Daoy (cell line): ENCODE measurements at regions not wholly inside any gene's neighbourhood (a gene's known extent, or its start where the extent isn't known, plus 50 kb on each side); places are given as distances from the start of the nearest gene placed in this dataset.
"Not testable (repeated sequence)": the region's sequence is repeated elsewhere in the genome, so short reads cannot be mapped to it uniquely, and the experiment has no call there.

Experiments used
- DNase-seq: peaks from one replicate; pipeline ENCODE4 v3.0.0-alpha.2; 2015; ENCODE audit warnings: low read depth

- not testable (repeated sequence) for DNase-seq
These were observed 538.1 kb downstream of the GOLGA6L6 start for GRCh38 chr15:20003471-20003870.

- DNase-seq: not testable (repeated sequence)
These were observed 539.0 kb downstream of the GOLGA6L6 start for GRCh38 chr15:20002560-20002959.

GRCh38 chr15:19996574-19997194, 544.9 kb downstream of the GOLGA6L6 start:
- DNase-seq: not testable (repeated sequence)

DNA sequence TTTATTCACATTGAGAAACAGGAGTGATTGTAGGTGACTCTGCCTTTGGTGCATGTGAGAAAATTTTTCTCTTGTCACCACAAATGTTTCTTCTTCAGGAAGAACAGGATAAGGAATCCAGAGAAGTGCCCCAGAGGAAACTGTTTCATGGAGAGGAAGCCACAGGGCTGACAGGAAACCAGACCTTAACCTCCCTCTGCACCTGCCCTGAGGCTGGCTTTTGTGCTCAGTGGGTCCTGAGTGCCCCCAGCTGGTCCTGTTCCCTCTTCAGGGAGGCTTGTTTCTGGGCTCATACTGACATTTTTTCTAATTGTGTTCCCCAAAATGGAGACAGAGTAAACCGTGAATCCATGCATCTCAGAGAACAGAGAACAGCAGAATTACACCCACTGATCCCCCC, 546.3 kb downstream of the GOLGA6L6 start:
- not testable (repeated sequence) for DNase-seq

DNA sequence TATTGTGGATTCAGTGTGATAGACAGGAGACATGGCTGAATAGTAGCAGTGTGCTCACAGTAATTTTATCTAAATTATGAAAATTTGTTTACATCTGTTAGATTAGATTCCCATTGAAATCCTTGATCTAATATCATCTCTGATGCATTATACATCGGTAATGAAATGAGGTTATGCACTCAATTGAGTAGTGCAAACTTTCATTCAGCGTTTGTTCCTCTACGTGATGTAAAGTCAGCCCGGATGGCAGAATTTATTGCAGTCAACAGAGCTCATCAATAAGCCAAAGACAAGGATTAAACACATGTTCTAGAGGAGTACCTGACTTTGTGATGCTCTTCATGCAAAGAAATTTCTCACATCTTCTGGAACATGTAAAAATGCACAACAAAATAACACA, 549.2 kb downstream of the GOLGA6L6 start:
- DNase-seq: no peak

DNA sequence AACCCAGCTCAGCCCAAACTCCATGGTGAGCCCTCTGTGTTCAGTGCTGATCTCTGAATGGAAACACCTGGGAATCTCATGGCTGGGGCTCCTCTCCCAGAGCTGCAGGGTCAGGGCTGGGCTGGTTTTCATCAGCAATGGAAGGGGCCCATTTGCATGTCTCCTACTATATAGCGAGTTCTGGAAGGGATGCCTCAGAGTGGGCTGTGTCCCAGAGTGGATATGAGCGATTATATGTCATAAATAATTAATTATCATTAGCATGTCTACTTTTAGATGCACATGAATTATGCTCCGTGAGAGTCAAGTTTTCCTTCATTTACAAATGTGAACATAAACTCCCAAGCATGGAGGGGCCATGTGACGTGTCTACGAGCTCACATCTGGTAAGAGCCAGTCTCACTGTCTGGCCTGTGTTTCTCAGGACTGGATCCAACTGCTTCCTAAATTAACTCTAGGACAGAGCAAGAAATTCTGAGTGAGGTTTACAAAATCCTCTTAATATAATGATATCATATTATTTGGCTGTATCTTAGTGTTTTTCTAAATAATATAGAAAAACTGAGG, 553.4 kb downstream of the GOLGA6L6 start:
- no peak for DNase-seq

- DNase-seq: no peak
These were observed 554.1 kb downstream of the GOLGA6L6 start for GRCh38 chr15:19987389-19988048.

DNA sequence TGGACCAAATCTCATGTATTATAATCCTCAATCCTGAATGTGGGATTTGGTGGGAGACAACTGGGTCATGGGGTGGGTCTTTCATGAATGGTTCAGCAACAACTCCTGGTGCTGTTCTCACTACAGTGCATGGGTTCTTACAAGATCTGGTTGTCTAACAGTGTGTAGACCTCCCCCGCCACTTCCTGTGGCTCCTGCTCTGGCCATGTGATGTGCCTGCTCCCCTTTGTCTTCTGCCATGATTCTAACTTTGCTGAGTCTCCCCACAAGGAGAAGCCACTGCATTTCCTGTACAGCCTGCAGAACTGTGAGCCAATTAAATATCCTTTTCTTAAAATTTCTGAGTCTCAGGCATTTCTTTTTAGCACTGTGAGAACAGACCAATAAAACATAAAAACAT, 557.5 kb downstream of the GOLGA6L6 start:
- no peak for DNase-seq

DNA sequence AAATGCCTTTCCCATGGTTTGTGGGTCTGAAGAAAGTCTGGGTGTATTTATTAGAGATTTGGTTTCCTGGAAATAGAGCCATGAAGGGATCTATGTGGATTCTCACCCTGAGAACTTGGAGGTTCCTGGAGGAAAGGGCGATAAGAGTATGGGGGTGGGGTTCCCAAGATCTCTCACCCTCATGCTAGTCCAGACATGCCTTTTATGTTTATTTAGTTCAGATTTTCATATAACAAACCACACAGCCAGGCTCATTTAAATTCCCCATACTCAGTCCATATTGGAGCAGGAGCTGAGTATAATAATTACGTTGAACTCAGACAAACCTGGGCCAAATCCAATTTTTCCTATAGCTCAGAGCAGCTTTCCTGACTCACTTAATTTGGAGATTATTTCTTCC, 566.6 kb downstream of the GOLGA6L6 start:
- no peak for DNase-seq

- no peak for DNase-seq
These were observed 567.9 kb downstream of the GOLGA6L6 start for GRCh38 chr15:19973718-19974117.

- DNase-seq: not testable (repeated sequence)
These were observed 569.0 kb downstream of the GOLGA6L6 start for GRCh38 chr15:19972582-19972981.

DNA sequence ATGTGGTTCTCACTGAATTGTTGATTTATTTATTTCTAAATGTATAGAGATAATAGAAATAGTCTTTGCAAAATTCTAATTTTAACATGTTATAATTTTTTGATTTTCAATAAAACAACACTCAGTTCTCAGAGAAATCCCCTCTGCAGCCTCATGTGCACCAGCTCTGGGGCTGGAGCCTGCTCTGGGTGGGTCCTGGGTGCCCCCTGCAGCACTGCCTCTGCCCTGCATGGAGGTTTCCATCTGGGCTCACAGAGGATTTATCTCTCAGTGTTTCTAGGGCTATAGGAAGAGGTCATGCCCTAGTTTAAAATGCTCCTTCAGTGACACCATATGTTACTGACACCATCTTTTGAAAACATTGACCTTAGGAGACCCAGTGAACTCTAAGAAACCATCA, 576.0 kb downstream of the GOLGA6L6 start:
- DNase-seq: not testable (repeated sequence)

DNA sequence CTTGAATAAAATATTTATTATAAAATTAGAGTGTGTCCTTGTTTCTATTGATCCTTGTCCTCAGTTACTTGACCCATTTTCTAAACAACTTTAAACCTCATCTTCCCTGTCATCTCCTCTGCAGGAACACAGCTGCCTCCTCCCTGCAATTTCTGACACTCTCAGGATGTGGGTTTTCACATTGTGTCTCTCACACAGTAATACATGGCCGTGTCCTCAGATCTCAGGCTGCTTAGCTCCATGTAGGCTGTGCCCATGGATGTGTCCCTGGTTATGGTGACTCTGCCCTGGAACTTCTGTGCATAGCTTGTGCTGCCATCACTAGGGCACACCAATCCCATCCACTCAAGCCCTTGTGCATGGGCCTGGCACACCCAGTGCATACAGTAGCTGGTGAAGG, 577.1 kb downstream of the GOLGA6L6 start:
- DNase-seq: not testable (repeated sequence)

DNA sequence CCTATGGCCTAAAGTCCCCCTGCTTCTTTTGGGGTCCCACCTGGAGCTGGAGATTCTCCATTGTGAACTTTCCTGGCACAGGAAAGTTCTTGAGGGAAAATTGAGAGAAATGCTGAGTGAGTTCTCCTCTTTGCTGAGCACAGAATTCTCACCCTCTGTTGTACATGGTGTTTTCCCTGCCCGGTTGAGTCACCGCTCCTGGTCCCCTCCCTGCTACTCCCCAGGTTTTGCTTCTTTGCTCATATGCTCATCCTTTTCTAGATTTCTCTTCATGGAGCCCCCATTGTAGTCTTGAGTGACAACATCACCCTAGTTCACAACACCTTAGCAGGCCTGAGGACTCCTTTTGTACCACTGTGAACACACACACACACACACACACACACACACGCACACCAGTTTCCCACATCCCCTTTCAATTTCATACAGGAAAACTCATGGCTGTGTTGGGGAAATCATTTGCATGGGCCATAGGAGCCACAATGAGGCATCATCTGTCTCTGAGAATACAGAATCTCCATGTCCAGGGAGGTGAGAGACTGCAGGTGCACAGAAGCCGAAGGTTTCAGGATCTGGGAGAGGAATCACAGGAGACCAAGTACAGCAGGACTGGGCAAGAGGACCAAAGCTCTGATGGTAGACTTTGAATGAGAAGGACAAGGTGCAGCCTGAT, 585.3 kb downstream of the GOLGA6L6 start:
- no peak for DNase-seq

DNA sequence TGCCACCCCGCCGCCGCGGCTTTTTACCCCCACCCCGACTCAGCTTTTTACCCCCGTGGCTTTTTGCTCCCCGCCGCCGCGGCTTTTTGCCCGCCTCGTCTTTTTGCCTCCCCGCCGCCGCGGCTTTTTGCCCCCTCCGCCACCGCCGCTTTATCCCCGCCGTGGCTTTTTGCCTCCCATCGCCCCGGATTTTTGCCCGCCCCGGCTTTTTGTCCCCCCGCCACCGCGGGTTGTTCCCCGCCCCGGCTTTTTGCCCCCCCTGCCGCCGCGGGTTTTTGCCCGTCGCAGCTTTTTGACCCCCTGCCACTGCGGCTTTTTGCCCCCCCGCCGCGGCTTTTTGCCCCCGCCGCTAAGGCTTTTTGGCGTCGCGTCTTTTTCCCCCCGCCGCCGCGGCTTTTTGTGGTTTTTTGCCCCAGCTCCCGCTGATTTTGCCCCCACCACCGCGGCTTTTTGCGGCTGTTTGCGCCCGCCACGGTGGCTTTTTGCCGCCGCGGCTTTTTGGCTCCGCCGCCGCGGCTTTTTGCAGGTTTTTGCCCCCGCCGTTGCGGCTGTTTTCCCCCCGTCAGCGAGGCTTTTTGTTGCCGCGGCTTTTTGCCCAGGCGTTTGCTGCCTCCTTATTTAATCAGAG, 597.2 kb downstream of the GOLGA6L6 start:
- DNase-seq: no peak

- DNase-seq: no peak
These were observed 598.1 kb downstream of the GOLGA6L6 start for GRCh38 chr15:19943515-19943914.

DNA sequence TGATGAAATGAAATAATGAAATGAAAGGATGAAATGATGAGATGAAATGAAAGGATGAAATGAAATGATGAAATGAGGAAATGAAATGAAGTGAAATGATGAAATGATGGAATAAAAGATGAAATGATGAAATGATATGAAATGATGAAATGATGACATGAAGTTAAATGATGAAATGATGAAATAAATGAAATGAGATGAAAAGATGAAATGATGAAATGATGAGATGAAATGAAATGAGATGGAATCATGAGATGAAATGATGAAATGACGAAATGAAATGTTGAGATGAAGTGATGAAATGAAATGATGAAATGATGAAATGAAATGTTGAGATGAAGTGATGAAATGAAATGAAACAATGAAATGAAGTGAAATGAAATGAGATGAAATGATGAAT, 638.3 kb downstream of the GOLGA6L6 start:
- DNase-seq: not testable (repeated sequence)

GRCh38 chr15:19902388-19902787, 639.2 kb downstream of the GOLGA6L6 start:
- DNase-seq: not testable (repeated sequence)

GRCh38 chr15:19901414-19901813, 640.2 kb downstream of the GOLGA6L6 start:
- DNase-seq: not testable (repeated sequence)

DNA sequence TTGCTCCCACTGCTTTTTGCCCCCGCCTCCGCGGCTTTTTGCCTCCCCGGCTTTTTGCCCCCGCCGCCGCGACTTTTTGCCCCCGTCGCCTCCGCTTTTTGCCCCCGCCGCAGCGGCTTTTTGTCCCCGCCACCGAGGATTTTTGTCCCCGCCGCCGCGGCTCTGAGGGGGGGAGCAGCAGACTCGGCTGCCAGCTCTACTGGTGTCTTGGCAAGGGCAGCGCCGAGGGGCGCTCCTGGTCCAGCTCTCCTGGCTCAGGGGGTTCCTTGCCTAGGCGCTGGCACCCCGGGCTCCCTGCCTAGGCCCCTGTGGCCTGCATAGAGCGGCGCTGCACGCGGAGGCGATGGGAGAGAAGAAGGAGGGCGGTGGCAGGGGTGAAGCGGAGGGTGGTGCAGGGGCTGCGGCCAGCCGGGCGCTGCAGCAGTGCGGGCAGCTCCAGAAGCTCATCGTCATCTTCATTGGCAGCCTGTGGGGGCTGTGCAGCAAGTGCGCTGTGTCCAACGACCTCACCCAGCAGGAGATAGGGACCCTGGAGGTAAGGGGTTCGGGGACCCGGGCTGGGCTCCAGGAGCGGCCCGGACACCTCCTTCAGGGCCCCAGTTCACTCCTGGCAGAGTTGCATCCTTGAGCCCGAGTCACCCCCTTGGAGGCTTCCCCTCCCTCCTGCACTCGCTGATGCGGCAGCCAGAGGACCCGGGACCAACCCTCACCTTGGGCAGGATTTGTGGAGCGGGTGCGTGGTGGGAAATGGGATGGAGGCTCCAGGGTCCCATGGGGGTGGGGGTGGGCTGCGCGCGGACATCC, 642.4 kb downstream of the GOLGA6L6 start:
- DNase-seq: no peak

DNA sequence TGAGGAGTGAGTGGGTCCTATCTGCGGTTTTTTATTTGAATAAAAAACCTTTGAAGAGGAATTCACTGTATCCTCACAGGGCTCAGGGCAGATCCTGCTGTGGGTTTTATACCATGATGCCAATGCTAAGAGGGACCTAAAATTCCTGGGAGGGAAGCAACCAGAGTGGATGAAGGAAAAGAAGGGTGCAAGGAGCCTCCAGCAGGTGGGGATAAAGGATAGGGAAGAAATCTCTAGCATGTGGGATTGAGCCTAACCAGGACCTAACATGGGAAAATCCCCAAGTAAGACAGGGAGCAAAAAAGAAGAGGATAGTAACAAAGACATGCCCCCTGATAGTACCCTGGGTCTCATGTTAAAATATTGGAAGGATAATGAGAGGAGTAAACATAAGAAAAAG, 652.8 kb downstream of the GOLGA6L6 start:
- DNase-seq: not testable (repeated sequence)
